Stimulated activated CD4-positive, alpha-beta T cell treated with anti-CD3 and anti-CD28 coated beads, Interleukin-12 subunit alpha, Interleukin-12 subunit beta, amount 100 ng/mL, for 48 hours (primary cell): ENCODE measurements at regions not wholly inside any gene's neighbourhood (a gene's known extent, or its start where the extent isn't known, plus 50 kb on each side); places are given as distances from the start of the nearest gene placed in this dataset.
"Not testable (repeated sequence)": the region's sequence is repeated elsewhere in the genome, so short reads cannot be mapped to it uniquely, and the experiment has no call there.

ENCODE experiments used
- DNase-seq, 3 donors: peaks; one replicate each; pipeline ENCODE4 v3.0.0-alpha.2; 2020; ENCODE audit warnings: low read depth in 2 of 3, low spot score in 1 of 3

DNA sequence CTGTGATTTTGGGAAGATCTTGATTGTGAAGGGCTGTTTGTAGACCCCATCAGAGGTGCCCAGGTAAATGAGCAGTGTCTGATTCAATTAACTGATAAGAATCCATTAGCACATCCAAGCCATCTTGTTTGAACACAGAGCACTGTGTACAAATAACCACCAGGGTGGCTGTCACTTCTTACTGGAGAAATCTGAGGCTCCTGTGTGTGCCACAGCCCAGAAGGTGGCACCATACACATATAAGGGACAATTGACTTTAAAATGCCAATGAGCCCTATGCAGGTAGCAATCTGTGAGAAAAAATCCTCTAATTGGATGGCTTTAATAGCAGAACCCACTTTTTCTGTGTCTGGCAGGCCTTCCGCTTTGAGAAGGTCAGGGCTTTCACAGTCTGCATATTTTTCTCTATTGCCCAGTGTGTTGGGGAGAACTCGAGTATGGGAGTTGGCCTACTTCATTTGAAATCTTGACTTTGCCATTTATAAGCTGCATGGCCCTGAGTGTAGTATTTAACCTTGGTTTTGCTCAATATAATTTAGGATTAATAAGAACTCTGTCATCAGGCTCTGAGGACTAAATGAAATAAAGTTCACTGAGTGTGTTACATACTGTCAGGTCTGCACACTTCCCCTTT lies 517.4 kb downstream of the CCSER2 start:
- no peak for DNase-seq

- no peak for DNase-seq
These were observed 518.4 kb downstream of the CCSER2 start for GRCh38 chr10:84846658-84847316.

- no peak for DNase-seq
These were observed 520.6 kb downstream of the CCSER2 start for GRCh38 chr10:84848967-84849366.

DNA sequence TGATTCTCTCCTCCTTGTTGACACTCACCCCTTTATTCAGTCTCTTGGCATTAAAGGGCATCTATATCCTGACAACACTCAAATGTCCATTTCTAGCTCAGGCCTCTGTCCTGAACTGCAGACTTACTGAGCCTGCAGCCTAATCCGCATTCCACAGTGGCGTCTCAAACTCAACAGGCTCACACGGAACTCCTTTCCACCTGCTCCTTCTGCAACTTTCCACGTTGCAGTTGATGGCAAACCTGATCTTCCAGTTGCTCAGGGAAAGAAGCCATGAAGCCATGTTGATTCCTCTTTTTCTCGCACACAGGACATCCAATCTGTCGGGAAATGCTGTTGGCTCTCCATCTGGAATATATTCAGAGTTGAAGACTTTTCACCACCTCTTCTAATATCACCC lies 522.4 kb downstream of the CCSER2 start:
- no peak for DNase-seq

GRCh38 chr10:84854439-84854838 lies 526.0 kb downstream of the CCSER2 start:
- no peak for DNase-seq

DNA sequence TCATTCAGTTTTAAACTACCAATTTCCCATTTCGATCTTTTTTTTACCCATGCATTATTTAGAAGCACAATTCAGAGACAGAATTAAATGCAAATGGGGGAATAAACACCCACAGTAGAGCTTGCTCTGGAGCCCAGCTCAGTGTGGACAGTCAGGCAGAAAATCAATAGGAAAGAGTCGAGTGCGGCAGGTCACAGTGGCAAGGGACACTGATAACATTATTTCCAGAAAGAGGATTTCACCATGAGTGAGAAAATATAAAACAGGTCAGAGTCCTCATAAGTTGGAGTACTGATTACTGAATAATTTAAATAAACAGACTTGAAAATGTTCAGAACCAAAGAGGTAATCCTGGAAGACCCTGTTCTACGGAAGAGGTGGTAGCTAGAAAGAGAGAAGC lies 532.5 kb downstream of the CCSER2 start:
- no peak for DNase-seq

- DNase-seq, result no peak
These were observed 534.2 kb downstream of the CCSER2 start for GRCh38 chr10:84862551-84862950.

GRCh38 chr10:84863675-84864074 lies 535.3 kb downstream of the CCSER2 start:
- DNase-seq, result no peak

GRCh38 chr10:84876116-84876999 lies 548.0 kb downstream of the CCSER2 start:
- DNase-seq, result no peak

DNA sequence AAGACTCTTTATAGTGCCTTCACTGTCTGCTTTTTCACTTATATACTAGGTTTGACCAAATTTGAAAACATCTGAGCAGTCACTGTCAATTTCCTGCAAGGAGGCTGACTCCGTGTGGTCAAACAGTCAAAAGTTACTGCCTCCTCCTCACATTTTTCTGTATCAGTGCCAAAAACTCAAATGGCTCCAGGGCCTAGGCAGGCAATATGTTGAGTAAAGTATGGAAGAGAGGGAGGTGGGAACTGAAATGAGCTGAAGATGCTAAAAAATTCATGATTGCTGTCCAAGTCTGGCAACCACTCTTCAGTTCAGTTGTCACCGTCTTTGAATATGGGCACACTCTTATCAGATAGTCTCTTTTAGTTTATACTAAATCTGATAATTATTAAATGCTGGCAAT lies 551.6 kb downstream of the CCSER2 start:
- DNase-seq, result no peak

- not testable (repeated sequence) for DNase-seq
These were observed 553.3 kb downstream of the CCSER2 start for GRCh38 chr10:84881696-84882095.

GRCh38 chr10:84890706-84891105 lies 562.3 kb downstream of the CCSER2 start:
- no peak for DNase-seq

DNA sequence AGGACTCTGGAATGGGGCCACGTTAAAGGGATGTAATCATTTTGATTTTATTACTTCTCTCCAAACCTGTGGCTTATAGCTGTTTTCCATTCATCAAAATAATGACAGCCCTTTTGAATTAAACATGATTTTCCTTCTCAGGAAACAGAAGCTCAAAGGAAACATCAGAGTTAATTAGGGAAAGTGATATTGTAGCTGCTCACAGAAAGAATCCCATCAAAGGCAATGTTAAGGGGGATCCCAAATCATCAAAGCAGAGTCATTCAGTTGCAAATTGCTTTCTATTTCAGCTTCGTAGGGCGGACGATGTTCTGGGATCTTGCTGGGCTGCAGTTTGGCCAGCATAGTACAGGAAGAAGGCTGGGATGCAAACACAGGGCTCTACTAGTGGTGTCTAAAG lies 563.2 kb downstream of the CCSER2 start:
- DNase-seq, result no peak

GRCh38 chr10:84895541-84895940 lies 567.2 kb downstream of the CCSER2 start:
- DNase-seq, result no peak

DNA sequence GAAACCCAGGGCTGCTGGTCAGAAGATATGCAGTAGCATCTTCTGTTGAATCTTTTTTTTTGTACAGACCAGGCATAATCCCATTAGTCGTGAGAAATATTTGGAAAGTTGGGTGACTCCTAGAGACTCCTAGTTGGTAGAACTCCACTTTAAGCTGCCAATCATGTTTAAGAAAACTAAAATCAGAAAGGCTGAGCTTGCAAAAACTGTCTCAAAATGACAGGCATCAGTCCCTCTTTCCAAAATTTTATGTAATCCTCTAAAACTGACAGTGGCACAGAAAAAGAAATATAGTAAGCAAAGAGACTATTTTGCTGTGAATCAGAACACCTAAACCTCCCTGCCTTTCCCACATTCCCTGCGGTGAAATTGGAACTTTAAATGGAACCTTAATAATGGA lies 568.5 kb downstream of the CCSER2 start:
- DNase-seq, result no peak

DNA sequence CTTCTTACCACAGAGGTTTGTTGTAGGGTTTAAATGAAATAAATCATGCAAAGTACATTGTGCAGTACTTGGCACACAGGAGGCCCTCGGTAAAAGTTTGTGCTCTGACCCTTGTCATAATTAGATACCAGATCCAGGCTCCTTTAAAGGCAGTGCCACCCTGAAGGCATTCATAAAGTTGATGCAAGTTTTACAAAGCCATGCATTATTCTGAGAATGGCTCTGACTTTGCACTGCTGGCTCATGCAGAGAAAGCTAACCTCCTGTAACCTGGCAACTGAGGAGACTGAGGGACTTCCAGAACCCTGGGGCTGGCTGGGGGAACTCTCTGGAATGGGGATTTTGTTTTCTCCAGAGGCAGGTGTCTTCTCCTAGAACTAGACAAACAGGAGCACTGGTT lies 570.9 kb downstream of the CCSER2 start:
- DNase-seq, result no peak

DNA sequence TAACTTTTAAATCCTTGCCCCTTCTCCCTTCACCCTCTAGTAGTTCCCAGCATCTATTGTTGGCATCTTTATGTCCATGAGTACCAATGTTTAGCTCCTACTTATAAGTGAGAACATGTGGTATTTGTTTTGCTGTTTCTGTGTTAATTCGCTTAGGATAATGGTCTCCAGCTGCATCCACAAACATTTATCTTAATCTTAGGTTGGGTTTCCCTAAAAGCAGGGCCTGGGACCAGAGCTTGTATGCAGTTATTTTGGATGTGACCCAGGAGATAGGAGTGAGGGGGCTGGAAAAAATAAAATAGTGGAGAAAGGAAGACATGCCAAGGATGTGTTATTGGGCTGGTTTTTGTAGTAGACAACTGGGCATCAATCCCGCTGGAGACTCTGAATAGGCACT lies 571.8 kb downstream of the CCSER2 start:
- no peak for DNase-seq

GRCh38 chr10:84901885-84902284 lies 573.5 kb downstream of the CCSER2 start:
- DNase-seq, result no peak

- DNase-seq, result no peak
These were observed 574.2 kb downstream of the CCSER2 start for GRCh38 chr10:84902553-84902952.

- no peak for DNase-seq
These were observed 574.9 kb downstream of the CCSER2 start for GRCh38 chr10:84903320-84903719.

DNA sequence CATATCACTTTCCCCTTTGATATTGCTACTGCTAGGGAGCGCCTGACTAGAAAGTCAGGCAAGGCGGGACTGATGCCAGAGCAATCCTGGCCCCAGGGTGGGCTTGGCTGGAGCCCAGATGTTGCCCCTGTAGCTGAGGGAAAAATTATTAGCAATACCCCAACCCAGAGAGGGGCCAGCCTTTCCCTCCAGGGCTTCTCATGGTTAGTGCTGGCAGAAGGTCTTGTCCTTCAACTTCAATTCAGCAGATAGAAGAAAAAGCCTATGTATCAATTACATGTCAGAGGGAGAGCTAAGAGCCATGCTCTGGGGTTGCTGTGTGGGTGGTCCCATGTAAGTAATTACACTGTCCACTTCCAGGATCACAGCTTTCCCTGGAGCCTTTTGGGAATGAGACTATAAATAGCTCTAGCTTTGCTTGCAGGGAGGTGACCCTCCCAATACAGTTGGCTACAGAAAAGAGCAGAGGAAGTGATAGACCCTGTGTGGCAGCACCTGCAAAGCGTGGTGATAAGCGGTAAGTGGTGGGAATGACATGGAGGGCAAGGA lies 579.1 kb downstream of the CCSER2 start:
- DNase-seq, result no peak

- no peak for DNase-seq
These were observed 580.1 kb downstream of the CCSER2 start for GRCh38 chr10:84908491-84908890.
